SK-N-SH (cell line): ENCODE measurements at regions not wholly inside any gene's neighbourhood (a gene's known extent, or its start where the extent isn't known, plus 50 kb on each side); places are given as distances from the start of the nearest gene placed in this dataset.
A peak's percentile ranks its signal among the peaks of the same experiment; 100 is the strongest.

Source experiments
- CTCF ChIA-PET: fragments of 300-600, 350-600 bp; formaldehyde crosslinking; extraction: SDS; loops from one replicate; lab custom pipeline; 2021; lab: Yijun Ruan, JAX
- POLR2A ChIA-PET: fragments of 350-600 bp; sonication (Branson Sonifier 250); formaldehyde crosslinking; extraction: SDS; loops from one replicate; lab custom pipeline; 2020; ENCODE audit warnings: antibody characterized with exemption, inconsistent platforms; lab: Yijun Ruan, JAX
- DNase-seq: peaks from one replicate; pipeline ENCODE4 v3.0.0; 2012
- H2AFZ ChIP-seq: fragments of 200-600 bp; sonication (generic); 2 replicates; pipeline ENCODE4 v1.8.1; 2016; ENCODE audit warnings: antibody characterized with exemption, mild to moderate bottlenecking, low read depth
- H3F3A ChIP-seq: fragments of 200-600 bp; sonication (generic); replicated peaks from 2 replicates; pipeline ENCODE3; 2016; ENCODE audit warnings: antibody characterized with exemption, mild to moderate bottlenecking; ENCODE audit not compliant: insufficient read depth
- H3K27ac ChIP-seq, 2 experiments: fragments of 200-500 bp in 1 of 2; fragments of 200-600 bp in 1 of 2; sonication (Bioruptor generic) in 1 of 2; sonication (generic), shearing (Covaris generic) in 1 of 2; 2 replicates each; pipeline versions ENCODE4 v1.5.1 to v1.6.1; 2014 to 2016; ENCODE audit warnings: low read depth in 2 of 2, inconsistent platforms in 1 of 2, low read length in 1 of 2, mild to moderate bottlenecking in 1 of 2, mixed read lengths in 1 of 2
- H3K27me3 ChIP-seq: fragments of 200-600 bp; sonication (generic), shearing (Covaris generic); 2 replicates; pipeline ENCODE4 v1.6.1; 2016; ENCODE audit warnings: mixed run types; ENCODE audit not compliant: insufficient read depth
- H3K36me3 ChIP-seq, 2 experiments: fragments of 200-500 bp in 1 of 2; fragments of 200-600 bp in 1 of 2; sonication (Bioruptor generic) in 1 of 2; sonication (generic) in 1 of 2; replicated peaks in 1 of 2; 2 replicates each; pipeline versions ENCODE3 to v1.5.1; 2014 to 2016; ENCODE audit warnings: low read length in 1 of 2, mild to moderate bottlenecking in 1 of 2; ENCODE audit not compliant: insufficient read depth in 2 of 2, control insufficient read depth in 1 of 2
- H3K4me1 ChIP-seq, 2 experiments: fragments of 200-500 bp in 1 of 2; fragments of 200-600 bp in 1 of 2; sonication (Bioruptor generic) in 1 of 2; sonication (generic), shearing (Covaris generic) in 1 of 2; 2 replicates each; pipeline versions ENCODE4 v1.5.1 to v1.6.1; 2014 to 2016; ENCODE audit warnings: low read depth in 1 of 2, low read length in 1 of 2, mixed run types in 1 of 2; ENCODE audit not compliant: insufficient read depth in 2 of 2, control insufficient read depth in 1 of 2
- H3K4me2 ChIP-seq: fragments of 200-600 bp; sonication (generic), shearing (Covaris generic); 2 replicates; pipeline ENCODE4 v1.6.1; 2017; ENCODE audit warnings: mixed run types
- H3K4me3 ChIP-seq, 2 experiments: fragments of 200-500 bp in 1 of 2; fragments of 200-600 bp in 1 of 2; sonication (Bioruptor generic) in 1 of 2; sonication (generic), shearing (Covaris generic) in 1 of 2; 2 replicates each; pipeline versions ENCODE4 v1.5.1 to v1.8.1; 2014 to 2016; ENCODE audit warnings: low read depth in 2 of 2, inconsistent platforms in 1 of 2, low read length in 1 of 2, mild to moderate bottlenecking in 1 of 2, mixed read lengths in 1 of 2, moderate library complexity in 1 of 2
- H3K79me2 ChIP-seq: fragments of 200-600 bp; sonication (generic); 2 replicates; pipeline ENCODE4 v1.8.1; 2017; ENCODE audit warnings: mild to moderate bottlenecking; ENCODE audit not compliant: insufficient read depth
- H3K9ac ChIP-seq: fragments of 200-600 bp; sonication (generic); 2 replicates; pipeline ENCODE4 v1.6.1; 2017; ENCODE audit warnings: mixed run types
- H3K9me2 ChIP-seq: fragments of 200-600 bp; sonication (generic); 2 replicates; pipeline ENCODE4 v1.6.1; 2017; ENCODE audit warnings: mixed run types
- H3K9me3 ChIP-seq: fragments of 200-600 bp; sonication (generic); 2 replicates; pipeline ENCODE4 v1.6.1; 2017; ENCODE audit warnings: mixed run types, mild to moderate bottlenecking, moderate library complexity
- H4K20me1 ChIP-seq: fragments of 200-600 bp; sonication (generic); 2 replicates; pipeline ENCODE4 v1.6.1; 2017; ENCODE audit warnings: mild to moderate bottlenecking, mixed run types; ENCODE audit not compliant: insufficient read depth
- EP300 ChIP-seq, 2 experiments: IDR thresholded peaks; 2 replicates each; pipeline versions ENCODE4 v1.4.0 to v1.6.1; 2012; ENCODE audit warnings: borderline replicate concordance in 1 of 2, low read depth in 1 of 2, low read length in 1 of 2
- EZH2phosphoT487 ChIP-seq: fragments of 200-600 bp; sonication (generic); IDR thresholded peaks from 2 replicates; pipeline ENCODE4 v1.6.1; 2017; ENCODE audit warnings: low read depth, mixed run types, mild to moderate bottlenecking, antibody characterized with exemption, moderate library complexity, borderline replicate concordance
- FOSL2 ChIP-seq: IDR thresholded peaks from 2 replicates; pipeline ENCODE4 v1.4.0; 2012; ENCODE audit warnings: low read depth, mild to moderate bottlenecking, moderate library complexity, borderline replicate concordance
- JUND ChIP-seq: IDR thresholded peaks from 2 replicates; pipeline ENCODE4 v1.4.0; 2012
- MAX ChIP-seq: IDR thresholded peaks from 2 replicates; pipeline ENCODE4 v1.4.0; 2012; ENCODE audit warnings: low read depth
- MEF2A ChIP-seq: IDR thresholded peaks from 2 replicates; pipeline ENCODE4 v1.4.0; 2012; ENCODE audit warnings: low read depth, borderline replicate concordance
- NFIC ChIP-seq: IDR thresholded peaks from 2 replicates; pipeline ENCODE4 v1.4.0; 2012; ENCODE audit warnings: borderline replicate concordance
- NRF1 ChIP-seq: IDR thresholded peaks from 2 replicates; pipeline ENCODE4 v1.6.1; 2012; ENCODE audit warnings: low read depth, mild to moderate bottlenecking, low read length
- PBX3 ChIP-seq: IDR thresholded peaks from 2 replicates; pipeline ENCODE4; 2012
- SIN3A ChIP-seq: IDR thresholded peaks from 2 replicates; pipeline ENCODE4 v1.6.1; 2012; ENCODE audit warnings: low read depth, mild to moderate bottlenecking, low read length, moderate library complexity, borderline replicate concordance
- TCF12 ChIP-seq: IDR thresholded peaks from 2 replicates; pipeline ENCODE4 v1.4.0; 2012
- TEAD4 ChIP-seq: IDR thresholded peaks from 2 replicates; pipeline ENCODE4 v1.4.0; 2012; ENCODE audit warnings: mild to moderate bottlenecking, borderline replicate concordance; ENCODE audit not compliant: insufficient read depth
- USF1 ChIP-seq: IDR thresholded peaks from 2 replicates; pipeline ENCODE4 v1.4.0; 2012; ENCODE audit warnings: low read depth, borderline replicate concordance

- TF ChIP-seq PBX3, result no peak
These were observed 163.1 kb upstream of the GALNT15 start (continued) for GRCh38 chr3:16011376-16011775.

GRCh38 chr3:16012086-16012485 lies 162.4 kb upstream of the GALNT15 start:
- no peak overlapping the region for H3K4me3 ChIP-seq
- TF ChIP-seq NRF1, result no peak
- TF ChIP-seq JUND, result peak; percentile 71
- 0 out of 2 replicates have a peak, but pooled peaks have one; percentile 25 for TF ChIP-seq MAX
- no peak for TF ChIP-seq SIN3A
- TF ChIP-seq PBX3, result peak; percentile 57; the same call in 1 of the 2 replicates
- no peak for TF ChIP-seq EZH2phosphoT487
- peak; percentile 68 for TF ChIP-seq FOSL2
- no peak for TF ChIP-seq USF1
- TF ChIP-seq MEF2A, result no peak; the same call in 1 of the 2 replicates
- peak; percentile 6; the same call in 1 of the 2 replicates for TF ChIP-seq NFIC
- TF ChIP-seq EP300 (IDR thresholded peaks at IDR 0.05; ENCODE audit: borderline replicate concordance in 1 of 2, low read depth in 1 of 2, low read length in 1 of 2), result peak in 1 of 2 experiments; percentile 69; a peak in 2 of 4 replicates
- TF ChIP-seq TCF12, result peak; percentile 58
- peak; percentile 56; the same call in 1 of the 2 replicates for TF ChIP-seq TEAD4
- 0 out of 2 replicates have a peak overlapping the region, but pooled peaks have one; percentile 19 for H3K4me2 ChIP-seq
- H3F3A ChIP-seq, result peaks cover 19% of the 10 kb centered on the region
- no peak for DNase-seq
- H3K4me1 ChIP-seq, result peaks cover 0 to 14% of the 10 kb centered on the region in 2 experiments; a peak in 2 of 4 replicates
- peaks cover 6% of the 10 kb centered on the region; the same call in 1 of the 2 replicates for H3K9me3 ChIP-seq
- no peaks in the 10 kb centered on the region for H3K36me3 ChIP-seq
- peak overlapping the region; percentile 54; the same call in 1 of the 2 replicates for H3K9ac ChIP-seq
- H3K27ac ChIP-seq, result peak overlapping the region in 1 of 2 experiments; percentile 92; a peak in 2 of 4 replicates
- peak overlapping the region; percentile 75; the same call in 1 of the 2 replicates for H2AFZ ChIP-seq
- no peaks in the 10 kb centered on the region for H3K9me2 ChIP-seq
- ChIA-PET CTCF (interaction anchor here (0.7 kb wide), 1 partner anchor 37 kb away, joined by 3 read pairs; no protein-coding TSS in a partner anchor), POLR2A (no interaction called here)
- no peaks in the 10 kb centered on the region for H4K20me1 ChIP-seq
- H3K79me2 ChIP-seq, result no peaks in the 10 kb centered on the region
- no peaks in the 10 kb centered on the region for H3K27me3 ChIP-seq
